GM12873 (cell line): ENCODE measurements at regions not wholly inside any gene's neighbourhood (a gene's known extent, or its start where the extent isn't known, plus 50 kb on each side); places are given as distances from the start of the nearest gene placed in this dataset.

Source experiments
- CTCF ChIP-seq: IDR thresholded peaks from 2 replicates; pipeline ENCODE4 v1.5.1; 2012; ENCODE audit warnings: low read depth, mild to moderate bottlenecking, moderate library complexity, low read length, control low read depth; ENCODE audit not compliant: insufficient read depth; ENCODE audit errors: missing control alignments

- no peak for TF ChIP-seq CTCF
Measured at GRCh38 chr2:212695426-212695825, 156.8 kb upstream of the ERBB4 start.

- no peak for TF ChIP-seq CTCF
Measured at GRCh38 chr2:212694398-212694797, 155.8 kb upstream of the ERBB4 start.

GRCh38 chr2:212692466-212692865 is 153.9 kb upstream of the ERBB4 start:
- TF ChIP-seq CTCF: no peak

GRCh38 chr2:212686285-212686895 is 147.8 kb upstream of the ERBB4 start:
- peak; percentile 76 for TF ChIP-seq CTCF

GRCh38 chr2:212683346-212684097 is 144.9 kb upstream of the ERBB4 start:
- TF ChIP-seq CTCF: no peak

- no peak for TF ChIP-seq CTCF
Measured at GRCh38 chr2:212682937-212683336, 144.3 kb upstream of the ERBB4 start.

- no peak for TF ChIP-seq CTCF
Measured at GRCh38 chr2:212677466-212677865, 138.9 kb upstream of the ERBB4 start.
